Immature natural killer cell (primary cell): ENCODE measurements at regions not wholly inside any gene's neighbourhood (a gene's known extent, or its start where the extent isn't known, plus 50 kb on each side); places are given as distances from the start of the nearest gene placed in this dataset.
A peak's percentile ranks its signal among the peaks of the same experiment; 100 is the strongest.
"Not testable (repeated sequence)": the region's sequence is repeated elsewhere in the genome, so short reads cannot be mapped to it uniquely, and the experiment has no call there.

Source experiments
- DNase-seq, 3 donors: peaks; one replicate each; pipeline ENCODE4 v3.0.0; 2022; ENCODE audit warnings: mixed read lengths in 1 of 3
- H3K27ac Mint-ChIP-seq, 6 donors: one replicate each; pipeline ENCODE4 v1.8.0; 2020; ENCODE audit warnings: mixed read lengths in 6 of 6, mild to moderate bottlenecking in 5 of 6, inconsistent platforms in 4 of 6, moderate library complexity in 3 of 6
- H3K27me3 Mint-ChIP-seq, 3 donors: one replicate each; pipeline ENCODE4 v1.8.0; 2020 to 2021; ENCODE audit warnings: low read depth in 3 of 3, mild to moderate bottlenecking in 3 of 3, mixed read lengths in 3 of 3, moderate library complexity in 3 of 3, inconsistent platforms in 1 of 3
- H3K36me3 Mint-ChIP-seq, 3 donors: one replicate each; pipeline ENCODE4 v1.8.0; 2020; ENCODE audit warnings: mixed read lengths in 3 of 3, inconsistent platforms in 2 of 3, mild to moderate bottlenecking in 2 of 3
- H3K4me1 Mint-ChIP-seq, 2 donors: one replicate each; pipeline ENCODE4 v1.8.0; 2020; ENCODE audit warnings: inconsistent platforms in 2 of 2, mild to moderate bottlenecking in 2 of 2, mixed read lengths in 2 of 2, moderate library complexity in 1 of 2
- H3K4me3 Mint-ChIP-seq, 5 donors: one replicate each; pipeline ENCODE4 v1.8.0; 2020; ENCODE audit warnings: mild to moderate bottlenecking in 5 of 5, mixed read lengths in 5 of 5, inconsistent platforms in 3 of 5, moderate library complexity in 3 of 5
- H3K9me3 Mint-ChIP-seq, 6 donors: one replicate each; pipeline ENCODE4 v1.8.0; 2020; ENCODE audit warnings: mild to moderate bottlenecking in 6 of 6, mixed read lengths in 6 of 6, inconsistent platforms in 4 of 6, moderate library complexity in 3 of 6

DNA sequence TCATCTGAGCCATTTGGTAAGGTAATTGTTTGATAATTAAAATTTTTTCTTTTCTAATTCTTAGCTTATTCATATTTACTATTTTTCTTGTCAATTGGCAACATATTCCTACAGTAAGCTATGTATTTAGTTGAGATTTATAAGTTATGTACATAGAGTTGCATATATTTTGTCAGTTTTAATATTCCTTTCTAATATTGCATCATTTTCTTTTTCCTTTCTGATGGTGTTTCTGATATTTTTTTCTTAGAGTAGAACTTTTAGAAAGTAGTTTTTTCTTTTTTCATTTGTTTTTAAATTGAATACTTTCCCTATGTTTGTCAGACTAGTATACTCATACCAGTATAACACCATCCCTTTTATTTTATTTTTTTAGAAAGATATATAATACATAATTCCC, 131.3 kb downstream of the TTC6 start:
- H3K9me3 Mint-ChIP-seq: peaks cover 0 to 16% (median 7%) of the 10 kb centered on the region in 6 donors
- H3K27ac Mint-ChIP-seq: no peak overlapping the region
- H3K4me3 Mint-ChIP-seq: no peak overlapping the region
- DNase-seq: no peak
- H3K4me1 Mint-ChIP-seq: no peaks in the 10 kb centered on the region
- peaks cover 0 to 4% (median 1%) of the 10 kb centered on the region in 3 donors for H3K27me3 Mint-ChIP-seq
- no peaks in the 10 kb centered on the region for H3K36me3 Mint-ChIP-seq

DNA sequence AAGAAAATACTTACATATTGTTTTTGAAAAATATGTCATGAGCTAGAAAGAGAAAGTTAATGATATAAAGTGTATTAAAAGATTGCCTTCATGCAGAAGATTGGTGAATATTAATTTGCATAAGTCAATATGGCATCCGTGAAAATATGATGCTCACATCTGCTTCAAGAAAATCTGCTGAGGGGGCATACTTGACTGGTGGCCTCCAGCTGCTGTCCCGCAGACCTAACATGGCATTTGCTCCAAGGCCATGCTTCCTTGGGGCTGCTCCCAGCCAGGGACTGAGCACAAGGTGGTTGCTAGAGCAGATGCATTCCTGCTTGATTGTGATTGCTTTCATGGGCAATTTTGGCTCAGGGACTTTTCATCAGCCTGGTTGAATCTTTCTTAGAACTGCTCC, 133.8 kb downstream of the TTC6 start:
- Mint-ChIP-seq H3K27ac (no peak overlapping the region), H3K4me1 (no peaks in the 10 kb centered on the region), H3K36me3 (no peaks in the 10 kb centered on the region), H3K9me3 (peaks cover 2 to 20% (median 6%) of the 10 kb centered on the region in 6 donors), H3K4me3 (no peak overlapping the region), H3K27me3 (peaks cover 0 to 2% (median 0%) of the 10 kb centered on the region in 3 donors)
- DNase-seq: no peak

DNA sequence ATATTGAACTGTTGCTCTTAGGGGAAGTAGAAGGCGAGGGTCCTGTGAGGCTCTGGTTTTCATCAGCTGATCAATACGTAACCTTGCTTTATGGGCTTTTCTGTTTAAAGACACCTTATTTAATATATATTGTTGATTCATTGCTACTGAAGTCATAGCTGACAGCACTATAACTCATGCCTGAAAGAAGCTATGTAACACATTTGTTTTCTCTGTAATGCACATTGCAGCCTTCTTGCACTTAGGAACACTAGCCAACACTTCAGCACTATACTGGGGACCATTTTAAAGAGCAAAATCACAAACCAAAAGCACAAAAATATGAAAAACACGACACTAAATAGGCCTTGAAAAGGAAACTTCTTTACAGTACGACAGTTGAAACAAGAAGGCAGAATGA, 135.7 kb downstream of the TTC6 start:
- H3K27ac Mint-ChIP-seq: no peak overlapping the region
- no peak overlapping the region for H3K4me3 Mint-ChIP-seq
- H3K27me3 Mint-ChIP-seq: peaks cover 0 to 2% (median 0%) of the 10 kb centered on the region in 3 donors
- DNase-seq: no peak
- H3K9me3 Mint-ChIP-seq: peaks cover 2 to 23% (median 5%) of the 10 kb centered on the region in 6 donors
- no peaks in the 10 kb centered on the region for H3K4me1 Mint-ChIP-seq
- no peaks in the 10 kb centered on the region for H3K36me3 Mint-ChIP-seq

DNA sequence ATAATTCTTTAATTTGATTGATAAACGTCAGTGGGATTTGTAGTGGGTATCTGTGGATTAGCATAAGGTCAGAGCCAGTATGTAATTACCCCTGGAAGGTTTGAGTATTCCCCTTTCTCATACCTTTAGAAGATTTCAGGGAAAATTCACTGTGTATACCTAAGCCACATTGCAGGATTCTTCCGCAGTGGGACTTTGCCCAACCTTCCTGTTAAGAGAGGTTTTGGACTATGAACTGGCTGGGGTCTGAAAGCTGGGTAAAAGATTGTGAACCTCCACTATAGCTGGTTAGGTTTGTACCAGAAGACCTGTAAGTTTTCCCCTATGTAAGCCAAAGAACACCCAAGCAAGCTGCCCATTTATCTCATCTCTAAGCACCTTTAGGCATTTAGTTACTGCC, 150.2 kb downstream of the TTC6 start:
- H3K9me3 Mint-ChIP-seq: peaks cover 3 to 12% (median 6%) of the 10 kb centered on the region in 6 donors
- no peak overlapping the region for H3K4me3 Mint-ChIP-seq
- H3K27me3 Mint-ChIP-seq: peaks cover 0 to 2% (median 0%) of the 10 kb centered on the region in 3 donors
- H3K36me3 Mint-ChIP-seq: no peaks in the 10 kb centered on the region
- DNase-seq: no peak
- no peaks in the 10 kb centered on the region for H3K4me1 Mint-ChIP-seq
- H3K27ac Mint-ChIP-seq: no peak overlapping the region

GRCh38 chr14:37746140-37746832, 150.9 kb downstream of the TTC6 start:
- no peak for DNase-seq
- Mint-ChIP-seq H3K27ac (no peak overlapping the region), H3K27me3 (peaks cover 0 to 2% (median 0%) of the 10 kb centered on the region in 3 donors), H3K9me3 (peaks cover 0 to 9% (median 6%) of the 10 kb centered on the region in 6 donors), H3K4me1 (no peaks in the 10 kb centered on the region), H3K36me3 (no peaks in the 10 kb centered on the region), H3K4me3 (no peak overlapping the region)

DNA sequence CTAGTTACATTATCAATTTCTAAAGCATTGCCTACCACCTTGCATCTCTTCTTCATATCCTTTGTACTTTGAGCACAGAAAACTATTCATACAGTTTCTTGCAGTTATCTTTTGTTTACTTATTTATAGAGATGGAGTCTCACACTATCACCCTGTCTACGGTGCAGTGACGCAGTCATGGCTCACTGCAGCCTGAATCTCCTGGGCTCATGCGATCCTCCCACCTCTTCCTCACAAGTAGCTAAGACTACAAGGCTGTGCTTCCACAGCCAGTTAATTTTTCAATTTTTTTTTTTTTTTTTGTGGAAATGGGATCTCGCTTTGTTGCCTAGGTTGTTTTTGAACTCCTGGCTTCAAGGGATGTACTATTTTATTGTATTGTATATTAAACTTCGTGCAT, 158.0 kb downstream of the TTC6 start:
- Mint-ChIP-seq H3K4me3 (no peak overlapping the region), H3K9me3 (peaks cover 4 to 9% (median 8%) of the 10 kb centered on the region in 6 donors), H3K27me3 (peaks cover 1 to 3% (median 3%) of the 10 kb centered on the region in 3 donors), H3K27ac (no peak overlapping the region), H3K4me1 (no peaks in the 10 kb centered on the region), H3K36me3 (no peaks in the 10 kb centered on the region)
- no peak for DNase-seq

DNA sequence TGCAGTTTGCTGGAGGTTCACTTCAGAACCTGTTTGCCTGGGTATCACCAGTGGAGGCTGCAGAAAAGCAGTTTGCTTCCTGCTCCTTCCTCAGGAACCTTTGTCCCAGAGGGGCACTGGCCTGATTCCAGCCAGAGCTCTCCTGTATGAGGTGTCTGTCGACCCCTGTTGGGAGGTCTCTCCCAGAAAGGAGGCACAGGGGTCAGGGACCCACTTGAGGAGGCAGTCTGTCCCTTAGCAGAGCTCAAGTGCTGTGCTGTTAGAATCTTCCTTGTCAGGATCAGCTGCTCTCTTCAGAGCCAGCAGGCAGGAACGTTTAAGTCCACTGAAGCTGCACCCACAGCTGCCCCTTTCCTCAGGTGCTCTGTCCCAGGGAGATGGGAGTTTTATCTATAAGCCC, 164.8 kb downstream of the TTC6 start:
- not testable (repeated sequence) for H3K4me1 Mint-ChIP-seq, DNase-seq, H3K4me3 Mint-ChIP-seq, H3K36me3 Mint-ChIP-seq, H3K27me3 Mint-ChIP-seq, H3K27ac Mint-ChIP-seq
- H3K9me3 Mint-ChIP-seq: peaks cover 6 to 29% (median 13%) of the 10 kb centered on the region in 6 donors

DNA sequence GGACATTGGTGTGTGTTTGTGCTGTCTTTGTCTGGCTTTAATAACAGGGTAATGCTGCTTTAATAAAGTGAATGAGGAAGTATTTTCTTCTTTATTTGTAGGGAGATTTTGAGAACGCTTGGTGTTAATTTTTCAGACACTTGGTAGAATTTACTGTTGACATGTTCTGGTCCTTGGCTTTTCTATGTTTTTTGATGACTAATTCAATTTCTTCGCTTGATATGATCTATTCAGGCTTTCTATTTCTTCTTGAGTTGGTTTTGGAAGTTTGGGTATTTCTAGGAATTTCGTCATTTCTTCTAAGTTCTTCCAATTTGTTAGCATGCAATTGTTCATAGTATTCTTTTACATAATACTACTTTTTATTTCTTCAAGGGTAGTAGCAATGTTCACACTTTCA, 167.8 kb downstream of the TTC6 start:
- H3K4me1 Mint-ChIP-seq: no peaks in the 10 kb centered on the region

GRCh38 chr14:37772283-37772682, 176.9 kb downstream of the TTC6 start:
- H3K27ac Mint-ChIP-seq, H3K4me1 Mint-ChIP-seq, DNase-seq, H3K27me3 Mint-ChIP-seq, H3K36me3 Mint-ChIP-seq, H3K4me3 Mint-ChIP-seq: not testable (repeated sequence)
- peaks cover 1 to 23% (median 16%) of the 10 kb centered on the region in 6 donors for H3K9me3 Mint-ChIP-seq

More for the DNA sequence above, 167.8 kb downstream of the TTC6 start:
- H3K4me3 Mint-ChIP-seq: no peak overlapping the region
- DNase-seq: no peak
- no peak overlapping the region for H3K27ac Mint-ChIP-seq
- peaks cover 2 to 3% (median 2%) of the 10 kb centered on the region in 3 donors for H3K27me3 Mint-ChIP-seq
- H3K36me3 Mint-ChIP-seq: peaks cover 0 to 4% (median 0%) of the 10 kb centered on the region in 3 donors
- peaks cover 6 to 31% (median 13%) of the 10 kb centered on the region in 6 donors for H3K9me3 Mint-ChIP-seq

DNA sequence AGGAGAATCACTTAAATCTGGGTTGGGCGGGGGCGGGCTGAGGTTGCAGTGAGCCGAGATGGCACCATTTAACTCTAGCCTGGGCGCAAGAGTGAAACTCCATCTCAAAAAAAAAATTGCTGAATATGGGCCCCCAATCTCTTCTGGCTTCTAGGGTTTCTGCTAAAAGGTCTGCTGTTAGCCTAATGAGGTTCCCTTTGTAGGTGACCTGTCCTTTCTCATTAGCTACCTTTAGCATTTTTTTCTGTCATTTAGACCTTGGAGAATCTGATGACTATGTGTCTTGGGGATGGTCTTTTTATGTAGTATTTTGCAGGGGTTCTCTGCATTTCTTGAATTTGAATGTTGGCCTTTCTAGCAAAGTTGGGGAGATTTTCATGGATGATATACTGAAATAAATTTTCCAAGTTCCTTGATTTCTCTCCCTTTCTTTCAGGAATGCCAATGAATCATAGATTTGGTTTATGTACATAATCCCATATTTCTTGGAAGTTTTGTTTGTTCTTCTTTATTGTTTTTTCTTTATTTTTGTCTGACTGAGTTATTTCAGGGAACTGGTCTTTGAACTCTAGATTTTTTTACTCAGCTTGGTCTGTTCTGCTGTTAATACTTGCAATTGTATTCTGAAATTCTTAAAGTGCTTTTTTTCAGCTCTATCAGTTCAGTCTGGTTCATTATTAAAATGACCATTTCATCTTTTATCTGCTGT, 181.5 kb downstream of the TTC6 start:
- Mint-ChIP-seq H3K4me1 (no peaks in the 10 kb centered on the region), H3K4me3 (no peak overlapping the region), H3K9me3 (peaks cover 9 to 50% (median 25%) of the 10 kb centered on the region in 6 donors), H3K36me3 (peaks cover 0 to 3% (median 0%) of the 10 kb centered on the region in 3 donors), H3K27ac (no peak overlapping the region), H3K27me3 (peaks cover 0 to 4% (median 3%) of the 10 kb centered on the region in 3 donors)
- no peak for DNase-seq

DNA sequence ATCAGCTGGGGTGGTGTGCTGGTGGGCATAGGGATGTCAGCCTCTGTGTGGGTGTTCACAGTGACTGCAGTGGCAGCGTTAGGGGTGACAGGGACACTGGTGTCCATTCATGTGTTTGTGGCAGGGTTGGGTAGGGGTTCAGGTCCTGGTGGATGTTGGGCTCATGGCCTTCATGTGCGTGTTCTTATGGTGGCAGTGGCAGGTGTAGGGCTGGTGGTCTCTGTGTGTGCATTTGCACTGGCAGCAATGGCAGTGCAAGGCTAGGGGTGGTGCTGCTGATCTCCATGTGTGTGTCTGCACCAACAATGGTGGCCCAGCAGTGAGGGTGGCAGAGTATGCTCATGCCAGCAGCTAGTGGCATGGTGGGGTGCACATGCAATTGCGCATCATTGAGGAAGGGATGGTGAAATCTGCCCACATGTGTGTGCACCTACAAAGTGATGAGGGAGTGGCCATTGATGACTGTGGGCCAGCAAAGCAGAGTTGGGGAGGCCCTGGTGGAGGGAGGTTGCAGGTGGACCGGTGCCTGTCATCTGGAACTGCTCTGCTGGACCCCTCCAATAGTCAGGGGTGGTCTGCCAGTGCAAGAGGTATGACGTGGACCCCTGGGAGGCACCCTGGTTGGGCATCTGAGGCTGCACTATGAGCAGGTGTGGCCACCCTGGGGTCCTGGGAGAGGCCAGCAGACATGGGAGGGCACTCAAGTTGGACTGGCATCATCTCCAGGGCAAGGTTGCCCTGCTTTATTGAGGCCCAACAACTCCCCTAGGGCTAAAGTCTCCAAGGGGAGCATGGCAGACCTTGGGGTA, 182.9 kb downstream of the TTC6 start:
- Mint-ChIP-seq H3K4me1 (no peaks in the 10 kb centered on the region), H3K36me3 (peaks cover 0 to 3% (median 0%) of the 10 kb centered on the region in 3 donors), H3K27me3 (peaks cover 0 to 4% (median 3%) of the 10 kb centered on the region in 3 donors), H3K9me3 (peaks cover 9 to 48% (median 25%) of the 10 kb centered on the region in 6 donors), H3K4me3 (no peak overlapping the region), H3K27ac (peak overlapping the region in 1 of 6 donors; percentile 67)
- DNase-seq: no peak

DNA sequence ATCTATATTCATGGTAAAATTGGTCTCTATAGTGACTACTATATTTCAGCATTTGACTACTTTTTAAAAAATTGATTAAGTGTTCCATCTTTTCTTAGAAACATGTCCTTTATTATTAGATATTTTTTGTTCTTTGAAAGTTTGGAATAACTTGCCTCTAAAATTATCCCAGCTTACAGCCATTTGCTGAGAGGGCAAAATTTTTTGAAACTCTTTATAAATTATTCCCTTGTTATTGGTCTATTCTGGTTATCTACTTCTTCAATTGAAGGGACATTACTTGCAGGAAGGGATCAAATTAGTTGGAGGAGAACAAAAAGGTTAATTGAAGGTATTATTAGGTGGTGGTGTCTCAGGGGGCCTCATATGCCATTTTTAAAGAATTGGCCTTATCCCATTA, 184.1 kb downstream of the TTC6 start:
- no peak overlapping the region for H3K4me3 Mint-ChIP-seq
- peaks cover 0 to 3% (median 0%) of the 10 kb centered on the region in 3 donors for H3K36me3 Mint-ChIP-seq
- peaks cover 0 to 4% (median 3%) of the 10 kb centered on the region in 3 donors for H3K27me3 Mint-ChIP-seq
- no peaks in the 10 kb centered on the region for H3K4me1 Mint-ChIP-seq
- H3K9me3 Mint-ChIP-seq: peaks cover 11 to 51% (median 21%) of the 10 kb centered on the region in 6 donors
- no peak overlapping the region for H3K27ac Mint-ChIP-seq
- no peak for DNase-seq

- H3K9me3 Mint-ChIP-seq: peaks cover 11 to 56% (median 16%) of the 10 kb centered on the region in 6 donors
- H3K27me3 Mint-ChIP-seq, H3K36me3 Mint-ChIP-seq, H3K4me1 Mint-ChIP-seq, H3K4me3 Mint-ChIP-seq, H3K27ac Mint-ChIP-seq, DNase-seq: not testable (repeated sequence)
These were observed 185.3 kb downstream of the TTC6 start for GRCh38 chr14:37780731-37781130.
